ENCODE measurements at regions not wholly inside any gene's neighbourhood (a gene's known extent, or its start where the extent isn't known, plus 50 kb on each side); places are given as distances from the start of the nearest gene placed in this dataset.

DNA sequence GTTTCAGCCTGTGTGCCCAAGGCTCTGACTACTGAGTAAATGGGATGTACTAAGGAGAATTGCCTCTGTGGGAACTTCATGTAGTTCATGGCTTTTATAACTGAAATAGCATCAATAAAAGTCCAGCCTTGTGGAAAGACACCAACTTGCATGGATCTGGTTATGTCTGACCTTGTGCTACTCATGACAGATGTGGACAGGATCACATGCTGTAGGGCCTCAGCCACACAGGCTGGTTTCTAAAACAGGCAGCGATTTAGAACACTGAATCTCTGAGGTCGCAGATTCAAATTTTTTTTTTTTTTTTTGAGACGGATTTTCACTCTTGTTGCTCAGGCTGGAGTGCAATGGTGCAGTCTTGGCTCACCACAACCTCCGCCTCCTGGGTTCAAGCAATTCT, 66.5 kb upstream of the SPIN1 start:
- TF ChIP-seq, protein P1, sequence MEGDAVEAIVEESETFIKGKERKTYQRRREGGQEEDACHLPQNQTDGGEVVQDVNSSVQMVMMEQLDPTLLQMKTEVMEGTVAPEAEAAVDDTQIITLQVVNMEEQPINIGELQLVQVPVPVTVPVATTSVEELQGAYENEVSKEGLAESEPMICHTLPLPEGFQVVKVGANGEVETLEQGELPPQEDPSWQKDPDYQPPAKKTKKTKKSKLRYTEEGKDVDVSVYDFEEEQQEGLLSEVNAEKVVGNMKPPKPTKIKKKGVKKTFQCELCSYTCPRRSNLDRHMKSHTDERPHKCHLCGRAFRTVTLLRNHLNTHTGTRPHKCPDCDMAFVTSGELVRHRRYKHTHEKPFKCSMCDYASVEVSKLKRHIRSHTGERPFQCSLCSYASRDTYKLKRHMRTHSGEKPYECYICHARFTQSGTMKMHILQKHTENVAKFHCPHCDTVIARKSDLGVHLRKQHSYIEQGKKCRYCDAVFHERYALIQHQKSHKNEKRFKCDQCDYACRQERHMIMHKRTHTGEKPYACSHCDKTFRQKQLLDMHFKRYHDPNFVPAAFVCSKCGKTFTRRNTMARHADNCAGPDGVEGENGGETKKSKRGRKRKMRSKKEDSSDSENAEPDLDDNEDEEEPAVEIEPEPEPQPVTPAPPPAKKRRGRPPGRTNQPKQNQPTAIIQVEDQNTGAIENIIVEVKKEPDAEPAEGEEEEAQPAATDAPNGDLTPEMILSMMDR (conservative IDR thresholded peaks at IDR 0.05; ENCODE audit: low read depth, low read length): no peak
- TF ChIP-seq EZH2 (IDR thresholded peaks at IDR 0.05; ENCODE audit: borderline replicate concordance, low read depth, low read length, poor library complexity, severe bottlenecking): no peak
